SK-N-SH (cell line): ENCODE measurements at regions not wholly inside any gene's neighbourhood (a gene's known extent, or its start where the extent isn't known, plus 50 kb on each side); places are given as distances from the start of the nearest gene placed in this dataset.

ENCODE experiments used
- CTCF ChIA-PET: fragments of 300-600, 350-600 bp; formaldehyde crosslinking; extraction: SDS; loops from one replicate; lab custom pipeline; 2021; lab: Yijun Ruan, JAX
- POLR2A ChIA-PET: fragments of 350-600 bp; sonication (Branson Sonifier 250); formaldehyde crosslinking; extraction: SDS; loops from one replicate; lab custom pipeline; 2020; ENCODE audit warnings: antibody characterized with exemption, inconsistent platforms; lab: Yijun Ruan, JAX
- DNase-seq: peaks from one replicate; pipeline ENCODE4 v3.0.0; 2012
- H2AFZ ChIP-seq: fragments of 200-600 bp; sonication (generic); 2 replicates; pipeline ENCODE4 v1.8.1; 2016; ENCODE audit warnings: antibody characterized with exemption, mild to moderate bottlenecking, low read depth
- H3F3A ChIP-seq: fragments of 200-600 bp; sonication (generic); replicated peaks from 2 replicates; pipeline ENCODE3; 2016; ENCODE audit warnings: antibody characterized with exemption, mild to moderate bottlenecking; ENCODE audit not compliant: insufficient read depth
- H3K27ac ChIP-seq, 2 experiments: fragments of 200-500 bp in 1 of 2; fragments of 200-600 bp in 1 of 2; sonication (Bioruptor generic) in 1 of 2; sonication (generic), shearing (Covaris generic) in 1 of 2; 2 replicates each; pipeline versions ENCODE4 v1.5.1 to v1.6.1; 2014 to 2016; ENCODE audit warnings: low read depth in 2 of 2, inconsistent platforms in 1 of 2, low read length in 1 of 2, mild to moderate bottlenecking in 1 of 2, mixed read lengths in 1 of 2
- H3K27me3 ChIP-seq: fragments of 200-600 bp; sonication (generic), shearing (Covaris generic); 2 replicates; pipeline ENCODE4 v1.6.1; 2016; ENCODE audit warnings: mixed run types; ENCODE audit not compliant: insufficient read depth
- H3K36me3 ChIP-seq, 2 experiments: fragments of 200-500 bp in 1 of 2; fragments of 200-600 bp in 1 of 2; sonication (Bioruptor generic) in 1 of 2; sonication (generic) in 1 of 2; replicated peaks in 1 of 2; 2 replicates each; pipeline versions ENCODE3 to v1.5.1; 2014 to 2016; ENCODE audit warnings: low read length in 1 of 2, mild to moderate bottlenecking in 1 of 2; ENCODE audit not compliant: insufficient read depth in 2 of 2, control insufficient read depth in 1 of 2
- H3K4me1 ChIP-seq, 2 experiments: fragments of 200-500 bp in 1 of 2; fragments of 200-600 bp in 1 of 2; sonication (Bioruptor generic) in 1 of 2; sonication (generic), shearing (Covaris generic) in 1 of 2; 2 replicates each; pipeline versions ENCODE4 v1.5.1 to v1.6.1; 2014 to 2016; ENCODE audit warnings: low read depth in 1 of 2, low read length in 1 of 2, mixed run types in 1 of 2; ENCODE audit not compliant: insufficient read depth in 2 of 2, control insufficient read depth in 1 of 2
- H3K4me2 ChIP-seq: fragments of 200-600 bp; sonication (generic), shearing (Covaris generic); 2 replicates; pipeline ENCODE4 v1.6.1; 2017; ENCODE audit warnings: mixed run types
- H3K4me3 ChIP-seq, 2 experiments: fragments of 200-500 bp in 1 of 2; fragments of 200-600 bp in 1 of 2; sonication (Bioruptor generic) in 1 of 2; sonication (generic), shearing (Covaris generic) in 1 of 2; 2 replicates each; pipeline versions ENCODE4 v1.5.1 to v1.8.1; 2014 to 2016; ENCODE audit warnings: low read depth in 2 of 2, inconsistent platforms in 1 of 2, low read length in 1 of 2, mild to moderate bottlenecking in 1 of 2, mixed read lengths in 1 of 2, moderate library complexity in 1 of 2
- H3K79me2 ChIP-seq: fragments of 200-600 bp; sonication (generic); 2 replicates; pipeline ENCODE4 v1.8.1; 2017; ENCODE audit warnings: mild to moderate bottlenecking; ENCODE audit not compliant: insufficient read depth
- H3K9ac ChIP-seq: fragments of 200-600 bp; sonication (generic); 2 replicates; pipeline ENCODE4 v1.6.1; 2017; ENCODE audit warnings: mixed run types
- H3K9me2 ChIP-seq: fragments of 200-600 bp; sonication (generic); 2 replicates; pipeline ENCODE4 v1.6.1; 2017; ENCODE audit warnings: mixed run types
- H3K9me3 ChIP-seq: fragments of 200-600 bp; sonication (generic); 2 replicates; pipeline ENCODE4 v1.6.1; 2017; ENCODE audit warnings: mixed run types, mild to moderate bottlenecking, moderate library complexity
- H4K20me1 ChIP-seq: fragments of 200-600 bp; sonication (generic); 2 replicates; pipeline ENCODE4 v1.6.1; 2017; ENCODE audit warnings: mild to moderate bottlenecking, mixed run types; ENCODE audit not compliant: insufficient read depth
- FOXJ3 ChIP-seq: sonication (generic); formaldehyde crosslinking; IDR thresholded peaks from 2 replicates; pipeline ENCODE4 v1.5.1; 2020; ENCODE audit warnings: mild to moderate bottlenecking, missing genetic modification reagents
- GATA2 ChIP-seq: sonication (generic); formaldehyde crosslinking; IDR thresholded peaks from 2 replicates; pipeline ENCODE4 v1.5.0; 2020; ENCODE audit warnings: mild to moderate bottlenecking, missing genetic modification reagents
- IRF3 ChIP-seq: fragments of 150-350 bp; IDR thresholded peaks from 2 replicates; pipeline ENCODE4 v1.6.1; 2016; ENCODE audit warnings: mild to moderate bottlenecking, low read depth, low read length
- NFIC ChIP-seq: IDR thresholded peaks from 2 replicates; pipeline ENCODE4 v1.4.0; 2012; ENCODE audit warnings: borderline replicate concordance
- TEAD4 ChIP-seq: IDR thresholded peaks from 2 replicates; pipeline ENCODE4 v1.4.0; 2012; ENCODE audit warnings: mild to moderate bottlenecking, borderline replicate concordance; ENCODE audit not compliant: insufficient read depth
- USF2 ChIP-seq: fragments of 150-350 bp; IDR thresholded peaks from 2 replicates; pipeline ENCODE4 v1.6.1; 2017; ENCODE audit warnings: antibody characterized with exemption, low read length, low read depth, borderline replicate concordance
- YY1 ChIP-seq: IDR thresholded peaks from 2 replicates; pipeline ENCODE4 v1.4.0; 2012; ENCODE audit warnings: low read depth, mild to moderate bottlenecking
- WGBS: methylation state at CpG from one replicate; pipeline ENCODE4 v1.1.6; 2017; ENCODE audit warnings: low lambda C conversion rate; 5-methylcytosine and 5-hydroxymethylcytosine counted together
- TF ChIP-seq, protein P1 (sequence below): IDR thresholded peaks from 2 replicates; pipeline ENCODE4 v1.4.0; 2012; ENCODE audit warnings: low read depth, borderline replicate concordance

DNA sequence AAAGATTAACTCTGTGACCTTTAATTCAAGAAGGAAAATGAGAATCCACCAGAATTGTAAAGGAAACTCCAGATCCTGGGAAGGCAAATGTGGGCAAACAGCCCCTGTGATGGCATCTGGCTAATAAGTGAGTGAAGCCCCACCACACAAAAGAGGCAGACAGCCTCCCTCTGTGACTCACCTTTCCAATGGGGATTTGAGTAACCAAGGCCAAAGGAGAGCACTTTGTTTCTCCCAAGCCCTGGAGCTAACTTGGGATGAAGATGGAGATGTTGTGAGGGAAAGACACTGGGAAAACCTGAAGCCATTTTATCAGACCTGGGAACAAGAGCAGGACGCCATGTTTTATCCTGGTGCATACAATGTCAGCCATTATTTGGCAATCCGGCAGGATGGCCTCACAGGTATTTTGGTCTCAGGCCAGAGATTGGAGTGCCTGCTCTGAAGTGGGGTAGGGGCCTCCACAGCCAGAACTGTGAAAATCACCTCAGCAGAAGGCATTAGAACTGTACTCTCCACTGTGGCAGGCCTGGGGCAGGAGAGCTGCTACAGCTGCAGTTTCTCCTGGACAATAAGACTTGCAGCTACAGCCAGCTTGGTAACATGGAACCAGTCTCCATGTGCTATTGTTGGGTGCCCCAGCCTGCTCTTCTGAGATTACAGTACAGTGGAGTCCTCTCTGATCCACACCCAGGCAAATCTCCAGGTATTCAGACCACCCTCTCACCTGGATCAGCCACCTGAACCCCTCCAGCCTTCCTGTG is 96.6 kb upstream of the PCED1B start:
- CTCF ChIA-PET = interaction anchor here (1.9 to 3.4 kb wide), 2 partner anchors 38 to 858 kb away, joined by 6 to 14 read pairs; no protein-coding TSS in a partner anchor
- POLR2A ChIA-PET = no interaction called here
- H4K20me1 ChIP-seq = no peaks in the 10 kb centered on the region
- no peaks in the 10 kb centered on the region for H3K79me2 ChIP-seq
- no peak overlapping the region for H3K4me2 ChIP-seq
- H3F3A ChIP-seq = no peaks in the 10 kb centered on the region
- no peak for DNase-seq
- TF ChIP-seq NFIC (no peak), YY1 (0 out of 2 replicates have a peak, but pooled peaks have one; percentile 53)
- TF ChIP-seq, all 33 proteins: peak for 1
- Histone ChIP-seq H3K36me3 (no peaks in the 10 kb centered on the region), H3K9ac (no peak overlapping the region), H3K9me2 (no peaks in the 10 kb centered on the region), H3K27ac (peak overlapping the region in 1 of 2 experiments; percentile 67; a peak in 2 of 4 replicates), H2AFZ (peak overlapping the region; percentile 80), H3K4me3 (no peak overlapping the region), H3K27me3 (no peaks in the 10 kb centered on the region), H3K9me3 (no peaks in the 10 kb centered on the region), H3K4me1 (peaks cover 0 to 13% of the 10 kb centered on the region in 2 experiments)
- 58% methylated on average over 2 of the region's 2 CpGs for WGBS

DNA sequence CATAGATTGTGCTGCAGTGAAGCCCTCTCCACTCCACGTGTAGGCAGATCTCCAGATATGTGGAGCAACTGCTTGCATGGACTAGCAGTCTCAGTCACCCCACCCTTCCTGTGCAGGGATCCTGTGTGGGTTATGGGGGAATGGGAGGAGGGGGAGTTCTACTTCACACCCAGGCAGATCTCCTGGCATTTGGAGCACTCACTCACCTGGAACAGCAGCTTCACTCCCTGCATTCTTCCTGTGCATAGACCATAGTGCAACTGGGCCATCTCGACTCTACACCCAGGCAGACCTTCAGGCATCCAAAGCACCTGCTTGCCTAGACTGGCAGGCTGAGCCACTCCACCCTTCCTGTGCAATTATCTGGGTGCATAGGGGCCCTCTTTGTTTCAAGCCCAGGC is 96.0 kb upstream of the PCED1B start:
- Histone ChIP-seq H2AFZ (peak overlapping the region; percentile 73; the same call in 1 of the 2 replicates), H4K20me1 (no peaks in the 10 kb centered on the region), H3K4me1 (peaks cover 0 to 13% of the 10 kb centered on the region in 2 experiments), H3K9me2 (no peaks in the 10 kb centered on the region), H3K4me2 (no peak overlapping the region; the same call in 1 of the 2 replicates), H3K9me3 (no peaks in the 10 kb centered on the region), H3K79me2 (no peaks in the 10 kb centered on the region), H3K27ac (peak overlapping the region; percentile 63 to 67), H3K9ac (no peak overlapping the region), H3K36me3 (no peaks in the 10 kb centered on the region), H3K4me3 (no peak overlapping the region; a peak in 1 of 4 replicates), H3F3A (no peaks in the 10 kb centered on the region), H3K27me3 (no peaks in the 10 kb centered on the region)
- TF ChIP-seq TEAD4 (no peak), USF2 (no peak), FOXJ3 (CRISPR knock-in tag) (no peak), IRF3 (no peak), GATA2 (CRISPR knock-in tag) (no peak)
- TF ChIP-seq, protein P1, sequence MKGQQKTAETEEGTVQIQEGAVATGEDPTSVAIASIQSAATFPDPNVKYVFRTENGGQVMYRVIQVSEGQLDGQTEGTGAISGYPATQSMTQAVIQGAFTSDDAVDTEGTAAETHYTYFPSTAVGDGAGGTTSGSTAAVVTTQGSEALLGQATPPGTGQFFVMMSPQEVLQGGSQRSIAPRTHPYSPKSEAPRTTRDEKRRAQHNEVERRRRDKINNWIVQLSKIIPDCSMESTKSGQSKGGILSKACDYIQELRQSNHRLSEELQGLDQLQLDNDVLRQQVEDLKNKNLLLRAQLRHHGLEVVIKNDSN = no peak
- CTCF ChIA-PET = interaction anchor here (1.0 to 3.4 kb wide), 7 partner anchors 17 to 901 kb away, joined by 3 to 14 read pairs (median 6); no protein-coding TSS in a partner anchor
- POLR2A ChIA-PET = no interaction called here
- DNase-seq = no peak
- WGBS = 25% methylated on average over 2 of the region's 2 CpGs
